HepG2 (cell line): ENCODE measurements at regions not wholly inside any gene's neighbourhood (a gene's known extent, or its start where the extent isn't known, plus 50 kb on each side); places are given as distances from the start of the nearest gene placed in this dataset.
"Not testable (repeated sequence)": the region's sequence is repeated elsewhere in the genome, so short reads cannot be mapped to it uniquely, and the experiment has no call there.

Experiments
- ATAC-seq: fragments of 200-7000 bp; cut with Tn5 transposase; 3 replicates; pipeline ENCODE4 v1.9.1; 2020; ENCODE audit warnings: mild to moderate bottlenecking, moderate library complexity
- BruUV-seq: library from RNA; stranded (reverse); fragments of 400-500 nt; replicated peaks from 2 replicates; lab custom pipeline; 2021; lab: Mats Ljungman, UMichigan
- CTCF ChIA-PET: fragments of 300-600 bp; formaldehyde crosslinking; extraction: SDS; loops from one replicate; lab custom pipeline; 2021; ENCODE audit warnings: low total read pairs, inconsistent platforms, low intra/inter-chr PET ratio; lab: Yijun Ruan, JAX
- POLR2A ChIA-PET: fragments of 350-600 bp; sonication (Branson Sonifier 250); formaldehyde crosslinking; loops from one replicate; lab custom pipeline; 2020; ENCODE audit warnings: antibody characterized with exemption, inconsistent platforms; lab: Yijun Ruan, JAX
- DNase-seq: peaks from one replicate; pipeline ENCODE4 v3.0.0-alpha.2; 2015; ENCODE audit warnings: low spot score
- FAIRE-seq: peaks from 3 replicates; lab custom pipeline; 2011; peaks lifted over from hg19 to GRCh38; lab: Jason Lieb, UNC
- H2AFZ ChIP-seq: one replicate; pipeline ENCODE4 v1.6.1; 2011; ENCODE audit warnings: low read length, inconsistent platforms
- H3K27ac ChIP-seq: fragments of 300-600 bp; 3 replicates; pipeline ENCODE4 v1.8.0; 2011; ENCODE audit warnings: mixed run types, mild to moderate bottlenecking, mixed read lengths, low read length, inconsistent platforms; ENCODE audit not compliant: insufficient read depth; ENCODE audit errors: extremely low read length
- H3K27me3 ChIP-seq, 2 experiments: fragments of 200-600 bp in 1 of 2; 2 replicates in 1 of 2; 3 replicates in 1 of 2; pipeline versions ENCODE4 v1.6.0 to v1.8.0; 2011; ENCODE audit warnings: low read length in 2 of 2, mild to moderate bottlenecking in 2 of 2, moderate library complexity in 2 of 2, inconsistent platforms in 1 of 2; ENCODE audit not compliant: insufficient read depth in 2 of 2, control insufficient read depth in 1 of 2
- H3K36me3 ChIP-seq, 2 experiments: fragments of 200-600 bp in 1 of 2; replicated peaks in 1 of 2; 2 replicates in 1 of 2; 3 replicates in 1 of 2; pipeline versions ENCODE4 v1.5.1 to v1.8.0; 2011; ENCODE audit warnings: low read length in 2 of 2, inconsistent platforms in 1 of 2; ENCODE audit not compliant: insufficient read depth in 2 of 2, control insufficient read depth in 1 of 2
- H3K4me1 ChIP-seq: 2 replicates; pipeline ENCODE4 v1.5.1; 2012; ENCODE audit warnings: low read length, inconsistent platforms; ENCODE audit not compliant: insufficient read depth
- H3K4me2 ChIP-seq: 2 replicates; pipeline ENCODE4 v1.6.0; 2011; ENCODE audit warnings: low read depth, low read length, inconsistent platforms
- H3K4me3 ChIP-seq, 3 experiments: fragments of 200-600 bp in 1 of 3; sonication (generic), shearing (Covaris generic) in 1 of 3; replicated peaks in 1 of 3; 2 replicates each; pipeline ENCODE4 v1.5.1; 2011 to 2016; ENCODE audit warnings: low read length in 3 of 3, inconsistent platforms in 2 of 3, low read depth in 2 of 3, mild to moderate bottlenecking in 2 of 3, control low read depth in 1 of 3, mixed read lengths in 1 of 3; ENCODE audit not compliant: insufficient read depth in 1 of 3
- H3K79me2 ChIP-seq: one replicate; pipeline ENCODE4 v1.6.1; 2011; ENCODE audit warnings: low read length, inconsistent platforms; ENCODE audit not compliant: insufficient read depth
- H3K9ac ChIP-seq: 2 replicates; pipeline ENCODE4 v1.6.0; 2011; ENCODE audit warnings: mild to moderate bottlenecking, low read depth, low read length, inconsistent platforms; ENCODE audit not compliant: insufficient read depth
- H3K9me3 ChIP-seq: 2 replicates; pipeline ENCODE4 v1.5.1; 2012; ENCODE audit warnings: mild to moderate bottlenecking, low read length
- H4K20me1 ChIP-seq: 2 replicates; pipeline ENCODE4 v1.6.0; 2011; ENCODE audit warnings: inconsistent platforms, mild to moderate bottlenecking, low read length, moderate library complexity; ENCODE audit not compliant: insufficient read depth
- FLYWCH1 ChIP-seq: sonication (generic); formaldehyde crosslinking; IDR thresholded peaks from 2 replicates; pipeline ENCODE4 v1.8.1; 2023; ENCODE audit warnings: mild to moderate bottlenecking, missing genetic modification reagents
- ZNF280B ChIP-seq: sonication (generic); formaldehyde crosslinking; IDR thresholded peaks from 2 replicates; pipeline ENCODE4 v1.5.0; 2020; ENCODE audit warnings: missing genetic modification reagents, mild to moderate bottlenecking, borderline replicate concordance
- ZNF766 ChIP-seq: sonication (generic); formaldehyde crosslinking; IDR thresholded peaks from 2 replicates; pipeline ENCODE4 v1.5.0; 2020; ENCODE audit warnings: missing genetic modification reagents, borderline replicate concordance
- WGBS: methylation state at CpG from one replicate; pipeline ENCODE4 v1.1.6; 2017; ENCODE audit warnings: low lambda C conversion rate; 5-methylcytosine and 5-hydroxymethylcytosine counted together
- in situ Hi-C: cut with HindIII; loops from 2 replicates; pipeline ENCODE4 v1.10.0; 2017; ENCODE audit warnings: low pct_unique_long_range_greater_than_20kb; ENCODE audit not compliant: extremely low pct_ligation_motif_present
- intact Hi-C: fragments of 100-400 bp; cut with micrococcal nuclease; formaldehyde crosslinking; loops from one replicate; pipeline ENCODE4 v1.10.0; 2022; ENCODE audit not compliant: unreplicated experiment

- TF ChIP-seq FLYWCH1 (CRISPR knock-in tag), result no peak
- TF ChIP-seq, all 625 proteins: peak for 0
Observed at GRCh38 chr6:134405386-134406087, 87.6 kb upstream of the SGK1 start (continued).

GRCh38 chr6:134403312-134403711 lies 85.4 kb upstream of the SGK1 start:
- FAIRE-seq, CTCF ChIA-PET, H3K27me3 ChIP-seq, H3K4me2 ChIP-seq, H2AFZ ChIP-seq, BruUV-seq, H3K36me3 ChIP-seq, intact Hi-C loops, H4K20me1 ChIP-seq, H3K9ac ChIP-seq, H3K4me3 ChIP-seq, H3K9me3 ChIP-seq, in situ Hi-C loops, POLR2A ChIA-PET, ATAC-seq, H3K79me2 ChIP-seq, DNase-seq, H3K4me1 ChIP-seq, H3K27ac ChIP-seq: not testable (repeated sequence)
- WGBS, result 46% methylated on average over 10 of the region's 10 CpGs

- intact Hi-C loops, result no loop called here
- H3K27me3 ChIP-seq, result no peaks in the 10 kb centered on the region
Observed at GRCh38 chr6:134402372-134402984, 84.6 kb upstream of the SGK1 start.

More at GRCh38 chr6:134402372-134402984, 84.6 kb upstream of the SGK1 start:
- H2AFZ ChIP-seq, result no peak overlapping the region
- DNase-seq, result no peak
- no peak overlapping the region for H3K4me2 ChIP-seq
- no peaks in the 10 kb centered on the region for H3K79me2 ChIP-seq
- H4K20me1 ChIP-seq, result no peaks in the 10 kb centered on the region
- no peak overlapping the region for H3K4me3 ChIP-seq
- FAIRE-seq, result no peak
- CTCF ChIA-PET, result no interaction called here
- no peaks in the 10 kb centered on the region for H3K4me1 ChIP-seq
- in situ Hi-C loops, result no loop called here
- POLR2A ChIA-PET, result no interaction called here
- H3K27ac ChIP-seq, result no peak overlapping the region
- no TSS peak for BruUV-seq
- 0% methylated on average over 2 of the region's 2 CpGs for WGBS
- no peaks in the 10 kb centered on the region for H3K9me3 ChIP-seq
- H3K9ac ChIP-seq, result no peak overlapping the region
- no peaks in the 10 kb centered on the region for H3K36me3 ChIP-seq
- no peak for ATAC-seq
- TF ChIP-seq ZNF766, result no peak
- TF ChIP-seq ZNF280B, result no peak
- TF ChIP-seq, all 625 proteins: peak for 0
